H9 (cell line): ENCODE measurements at regions not wholly inside any gene's neighbourhood (a gene's known extent, or its start where the extent isn't known, plus 50 kb on each side); places are given as distances from the start of the nearest gene placed in this dataset.

Experiments used
- DNase-seq: peaks from one replicate; pipeline ENCODE4 v3.0.0-alpha.2; 2017
- H2AFZ ChIP-seq: one replicate; pipeline ENCODE4 v1.6.1; 2013; ENCODE audit warnings: mild to moderate bottlenecking, low read length, control low read depth, moderate library complexity
- H2AK5ac ChIP-seq: 2 replicates; pipeline ENCODE4 v1.6.1; 2013; ENCODE audit warnings: low read length, control low read depth, mixed read lengths; ENCODE audit not compliant: insufficient read length
- H2BK120ac ChIP-seq: one replicate; pipeline ENCODE4 v1.6.1; 2013; ENCODE audit warnings: low read depth, mild to moderate bottlenecking, low read length, control low read depth, inconsistent platforms; ENCODE audit not compliant: poor library complexity, severe bottlenecking
- H2BK12ac ChIP-seq: 2 replicates; pipeline ENCODE4 v1.6.1; 2013; ENCODE audit warnings: low read length, control low read depth, mixed read lengths, low read depth; ENCODE audit not compliant: insufficient read length
- H2BK15ac ChIP-seq: 2 replicates; pipeline ENCODE4 v1.6.1; 2013; ENCODE audit warnings: low read depth, low read length, control low read depth
- H2BK20ac ChIP-seq: one replicate; pipeline ENCODE4 v1.6.1; 2013; ENCODE audit warnings: low read depth, mild to moderate bottlenecking, low read length, control low read depth, inconsistent platforms; ENCODE audit not compliant: poor library complexity, severe bottlenecking
- H2BK5ac ChIP-seq: 2 replicates; pipeline ENCODE4 v1.6.1; 2013; ENCODE audit warnings: low read length, control low read depth, mixed read lengths; ENCODE audit not compliant: insufficient read length
- H3K14ac ChIP-seq: 2 replicates; pipeline ENCODE4 v1.6.1; 2013; ENCODE audit warnings: low read length, control low read depth; ENCODE audit not compliant: insufficient read depth
- H3K18ac ChIP-seq: 2 replicates; pipeline ENCODE4 v1.6.1; 2013; ENCODE audit warnings: low read depth, mild to moderate bottlenecking, mixed read lengths, low read length, control low read depth; ENCODE audit not compliant: insufficient read length
- H3K23ac ChIP-seq: 2 replicates; pipeline ENCODE4 v1.6.1; 2013; ENCODE audit warnings: low read length, control low read depth, mixed read lengths, low read depth; ENCODE audit not compliant: insufficient read length
- H3K23me2 ChIP-seq: 2 replicates; pipeline ENCODE4 v1.6.1; 2013; ENCODE audit warnings: low read depth, mild to moderate bottlenecking, mixed read lengths, low read length, control low read depth; ENCODE audit not compliant: insufficient read length, poor library complexity, severe bottlenecking
- H3K27ac ChIP-seq: 2 replicates; pipeline ENCODE4 v1.5.1; 2013; ENCODE audit warnings: low read length, control low read depth, mixed read lengths, low read depth; ENCODE audit not compliant: insufficient read length
- H3K27me3 ChIP-seq: 2 replicates; pipeline ENCODE4 v1.6.1; 2013; ENCODE audit warnings: low read length, control low read depth, inconsistent platforms; ENCODE audit not compliant: insufficient read depth
- H3K4ac ChIP-seq: 2 replicates; pipeline ENCODE4 v1.6.1; 2013; ENCODE audit warnings: low read depth, mild to moderate bottlenecking, control low read depth, inconsistent platforms, low read length, moderate library complexity
- H3K4me1 ChIP-seq: 2 replicates; pipeline ENCODE4 v1.6.1; 2013; ENCODE audit warnings: low read length, control low read depth, inconsistent platforms; ENCODE audit not compliant: insufficient read depth
- H3K4me2 ChIP-seq: 2 replicates; pipeline ENCODE4 v1.6.1; 2013; ENCODE audit warnings: low read length, control low read depth, mixed read lengths; ENCODE audit not compliant: insufficient read length, insufficient read depth
- H3K56ac ChIP-seq: 2 replicates; pipeline ENCODE4 v1.6.1; 2013; ENCODE audit warnings: low read depth, mild to moderate bottlenecking, mixed read lengths, low read length, control low read depth; ENCODE audit not compliant: insufficient read length
- H3K79me1 ChIP-seq: 2 replicates; pipeline ENCODE4 v1.6.1; 2013; ENCODE audit warnings: low read depth, mild to moderate bottlenecking, moderate library complexity, low read length, control low read depth, inconsistent platforms; ENCODE audit not compliant: insufficient read depth, poor library complexity, severe bottlenecking
- H3K79me2 ChIP-seq: 2 replicates; pipeline ENCODE4 v1.6.1; 2013; ENCODE audit warnings: low read length, control low read depth, inconsistent platforms; ENCODE audit not compliant: insufficient read depth
- H3K9ac ChIP-seq: 2 replicates; pipeline ENCODE4 v1.6.1; 2013; ENCODE audit warnings: low read length, control low read depth, mixed read lengths; ENCODE audit not compliant: insufficient read length; ENCODE audit errors: extremely low read depth
- H3K9me3 ChIP-seq: one replicate; pipeline ENCODE4 v1.6.1; 2013; ENCODE audit warnings: low read depth, low read length, inconsistent platforms; ENCODE audit not compliant: control insufficient read depth
- H3T11ph ChIP-seq: one replicate; pipeline ENCODE4 v1.6.1; 2013; ENCODE audit warnings: mild to moderate bottlenecking, low read length, control low read depth, inconsistent platforms
- H4K20me1 ChIP-seq: one replicate; pipeline ENCODE4 v1.6.1; 2013; ENCODE audit not compliant: control insufficient read depth, insufficient read length, insufficient read depth
- H4K5ac ChIP-seq: 2 replicates; pipeline ENCODE4 v1.6.1; 2013; ENCODE audit warnings: low read depth, mild to moderate bottlenecking, mixed read lengths, low read length, control low read depth; ENCODE audit not compliant: insufficient read length
- H4K8ac ChIP-seq: replicated peaks from 2 replicates; pipeline ENCODE4 v1.6.1; 2013; ENCODE audit warnings: low read length, control low read depth, mixed read lengths, low read depth; ENCODE audit not compliant: insufficient read length
- H4K91ac ChIP-seq: 2 replicates; pipeline ENCODE4 v1.6.1; 2013; ENCODE audit warnings: low read depth, mild to moderate bottlenecking, moderate library complexity, mixed read lengths, low read length, control low read depth; ENCODE audit not compliant: insufficient read length
- H3K27ac Mint-ChIP-seq, 3 experiments: 2 replicates in 2 of 3; 3 replicates in 1 of 3; pipeline ENCODE4 v1.8.0; 2020 to 2021; ENCODE audit warnings: mixed read lengths in 3 of 3, mild to moderate bottlenecking in 1 of 3, moderate library complexity in 1 of 3
- H3K27me3 Mint-ChIP-seq: 2 replicates; pipeline ENCODE4 v1.8.0; 2021; ENCODE audit warnings: low read depth, mild to moderate bottlenecking, moderate library complexity, mixed read lengths
- H3K36me3 Mint-ChIP-seq, 3 experiments: 2 replicates in 2 of 3; 3 replicates in 1 of 3; pipeline ENCODE4 v1.8.0; 2020 to 2021; ENCODE audit warnings: low read depth in 3 of 3, mixed read lengths in 3 of 3; ENCODE audit not compliant: insufficient read depth in 1 of 3
- H3K4me1 Mint-ChIP-seq, 2 experiments: 2 replicates each; pipeline ENCODE4 v1.8.0; 2020; ENCODE audit warnings: mixed read lengths in 2 of 2
- H3K4me3 Mint-ChIP-seq, 2 experiments: 2 replicates in 1 of 2; 3 replicates in 1 of 2; pipeline ENCODE4 v1.8.0; 2020 to 2021; ENCODE audit warnings: mild to moderate bottlenecking in 2 of 2, mixed read lengths in 2 of 2, moderate library complexity in 1 of 2
- H3K9me3 Mint-ChIP-seq, 2 experiments: 2 replicates in 1 of 2; 3 replicates in 1 of 2; pipeline ENCODE4 v1.8.0; 2020; ENCODE audit warnings: mild to moderate bottlenecking in 2 of 2, mixed read lengths in 2 of 2, moderate library complexity in 1 of 2
- CTCF ChIP-seq: fragments of 200-600 bp; sonication (generic); conservative IDR thresholded peaks from 3 replicates; pipeline ENCODE4 v1.8.0; 2021; ENCODE audit warnings: antibody characterized with exemption, mild to moderate bottlenecking
- WGBS: extraction: QIAGEN DNeasy Blood & Tissue Kit; methylation state at CpG from one replicate; pipeline ENCODE4 v1.1.7; 2013; ENCODE audit warnings: missing lambda C conversion rate, low lambda C conversion rate, mixed read lengths; ENCODE audit not compliant: insufficient read length; ENCODE audit errors: extremely low coverage; 5-methylcytosine and 5-hydroxymethylcytosine counted together

GRCh38 chr20:48525400-48525799, 302.4 kb downstream of the PREX1 start:
- WGBS: no CpG with 5 or more reads among the region's 2 CpGs
- no peak overlapping the region for H4K8ac ChIP-seq
- H2AK5ac ChIP-seq: no peak overlapping the region
- H2BK12ac ChIP-seq: no peak overlapping the region
- no peak overlapping the region for H3K4ac ChIP-seq
- no peak overlapping the region for H3K56ac ChIP-seq
- H3K23ac ChIP-seq: no peak overlapping the region
- no peak overlapping the region for H3K4me3 Mint-ChIP-seq
- H3K18ac ChIP-seq: no peak overlapping the region
- H3K9me3 Mint-ChIP-seq: no peaks in the 10 kb centered on the region; a peak in 2 of 5 replicates
- no peak overlapping the region for H2BK15ac ChIP-seq
- no peak overlapping the region for H3K4me2 ChIP-seq
- H3K4me1 ChIP-seq: no peaks in the 10 kb centered on the region
- no peak overlapping the region for H2BK120ac ChIP-seq
- peaks cover 4% of the 10 kb centered on the region for H4K20me1 ChIP-seq
- H3K27ac ChIP-seq: no peak overlapping the region
- H4K91ac ChIP-seq: no peak overlapping the region
- H3K79me2 ChIP-seq: no peaks in the 10 kb centered on the region
- no peak overlapping the region for H3T11ph ChIP-seq
- H3K27me3 ChIP-seq: no peaks in the 10 kb centered on the region
- H3K14ac ChIP-seq: no peak overlapping the region
- DNase-seq: no peak
- H3K9ac ChIP-seq: no peak overlapping the region
- no peaks in the 10 kb centered on the region for H3K23me2 ChIP-seq
- H2AFZ ChIP-seq: no peak overlapping the region
- no peaks in the 10 kb centered on the region for H3K79me1 ChIP-seq
- no peak overlapping the region for H3K27ac Mint-ChIP-seq
- TF ChIP-seq CTCF: no peak
- no peaks in the 10 kb centered on the region; the same call in 1 of the 2 replicates for H3K27me3 Mint-ChIP-seq
- no peaks in the 10 kb centered on the region for H3K9me3 ChIP-seq
- H2BK5ac ChIP-seq: no peak overlapping the region
- H3K36me3 Mint-ChIP-seq: no peaks in the 10 kb centered on the region
- no peak overlapping the region for H2BK20ac ChIP-seq
- H4K5ac ChIP-seq: no peak overlapping the region
- peaks cover 0 to 5% of the 10 kb centered on the region in 2 experiments; a peak in 2 of 4 replicates for H3K4me1 Mint-ChIP-seq
